GM18502 (cell line): ENCODE measurements at regions not wholly inside any gene's neighbourhood (a gene's known extent, or its start where the extent isn't known, plus 50 kb on each side); places are given as distances from the start of the nearest gene placed in this dataset.
A peak's percentile ranks its signal among the peaks of the same experiment; 100 is the strongest.

Experiments
- ATAC-seq: cut with Tn5 transposase; IDR thresholded peaks from one replicate; pipeline ENCODE4 v1.9.1; 2021; ENCODE audit warnings: mild to moderate bottlenecking; ENCODE audit not compliant: unreplicated experiment, poor library complexity

- peak; percentile 99 for ATAC-seq
These were observed 719.4 kb downstream of the EPM2A start for GRCh38 chr6:145015739-145016558.

- no peak for ATAC-seq
These were observed 718.3 kb downstream of the EPM2A start for GRCh38 chr6:145017051-145017450.

GRCh38 chr6:145017516-145017915 lies 717.8 kb downstream of the EPM2A start:
- ATAC-seq = no peak

- no peak for ATAC-seq
These were observed 717.3 kb downstream of the EPM2A start for GRCh38 chr6:145018027-145018426.

GRCh38 chr6:145020114-145020513 lies 715.2 kb downstream of the EPM2A start:
- no peak for ATAC-seq

GRCh38 chr6:145020543-145020942 lies 714.8 kb downstream of the EPM2A start:
- no peak for ATAC-seq

GRCh38 chr6:145022199-145022796 lies 713.0 kb downstream of the EPM2A start:
- no peak for ATAC-seq

- ATAC-seq = no peak
These were observed 712.1 kb downstream of the EPM2A start for GRCh38 chr6:145023116-145023726.

GRCh38 chr6:145025488-145025887 lies 709.8 kb downstream of the EPM2A start:
- no peak for ATAC-seq

GRCh38 chr6:145026267-145026679 lies 709.0 kb downstream of the EPM2A start:
- no peak for ATAC-seq

GRCh38 chr6:145028144-145028818 lies 707.0 kb downstream of the EPM2A start:
- ATAC-seq = peak; percentile 89

- no peak for ATAC-seq
These were observed 704.3 kb downstream of the EPM2A start for GRCh38 chr6:145031001-145031400.

- ATAC-seq = no peak
These were observed 703.4 kb downstream of the EPM2A start for GRCh38 chr6:145031962-145032361.

GRCh38 chr6:145032562-145033145 lies 702.7 kb downstream of the EPM2A start:
- no peak for ATAC-seq

- no peak for ATAC-seq
These were observed 700.7 kb downstream of the EPM2A start for GRCh38 chr6:145034664-145035063.

- ATAC-seq = no peak
These were observed 699.1 kb downstream of the EPM2A start for GRCh38 chr6:145036236-145036635.

GRCh38 chr6:145036848-145037567 lies 698.3 kb downstream of the EPM2A start:
- no peak for ATAC-seq

GRCh38 chr6:145042559-145042958 lies 692.8 kb downstream of the EPM2A start:
- no peak for ATAC-seq

GRCh38 chr6:145043926-145044500 lies 691.3 kb downstream of the EPM2A start:
- ATAC-seq = no peak
